Keratinocyte (primary cell): ENCODE measurements at regions not wholly inside any gene's neighbourhood (a gene's known extent, or its start where the extent isn't known, plus 50 kb on each side); places are given as distances from the start of the nearest gene placed in this dataset.

ENCODE experiments used
- EZH2 ChIP-seq: IDR thresholded peaks from one replicate; pipeline ENCODE4 v1.6.1; 2012; ENCODE audit warnings: inconsistent platforms, mild to moderate bottlenecking, low read length, moderate library complexity
- TF ChIP-seq, protein P1 (sequence below), 3 experiments: IDR thresholded peaks in 1 of 3; conservative IDR thresholded peaks in 1 of 3; optimal IDR thresholded peaks in 1 of 3; 2 replicates in 2 of 3; 3 replicates in 1 of 3; pipeline versions ENCODE3 to v1.5.1; 2011; ENCODE audit warnings: low read length in 3 of 3, mild to moderate bottlenecking in 3 of 3, moderate library complexity in 2 of 3, control low read depth in 1 of 3, inconsistent platforms in 1 of 3; ENCODE audit not compliant: insufficient read depth in 2 of 3; ENCODE audit errors: extremely low read depth in 1 of 3

- TF ChIP-seq, protein P1, sequence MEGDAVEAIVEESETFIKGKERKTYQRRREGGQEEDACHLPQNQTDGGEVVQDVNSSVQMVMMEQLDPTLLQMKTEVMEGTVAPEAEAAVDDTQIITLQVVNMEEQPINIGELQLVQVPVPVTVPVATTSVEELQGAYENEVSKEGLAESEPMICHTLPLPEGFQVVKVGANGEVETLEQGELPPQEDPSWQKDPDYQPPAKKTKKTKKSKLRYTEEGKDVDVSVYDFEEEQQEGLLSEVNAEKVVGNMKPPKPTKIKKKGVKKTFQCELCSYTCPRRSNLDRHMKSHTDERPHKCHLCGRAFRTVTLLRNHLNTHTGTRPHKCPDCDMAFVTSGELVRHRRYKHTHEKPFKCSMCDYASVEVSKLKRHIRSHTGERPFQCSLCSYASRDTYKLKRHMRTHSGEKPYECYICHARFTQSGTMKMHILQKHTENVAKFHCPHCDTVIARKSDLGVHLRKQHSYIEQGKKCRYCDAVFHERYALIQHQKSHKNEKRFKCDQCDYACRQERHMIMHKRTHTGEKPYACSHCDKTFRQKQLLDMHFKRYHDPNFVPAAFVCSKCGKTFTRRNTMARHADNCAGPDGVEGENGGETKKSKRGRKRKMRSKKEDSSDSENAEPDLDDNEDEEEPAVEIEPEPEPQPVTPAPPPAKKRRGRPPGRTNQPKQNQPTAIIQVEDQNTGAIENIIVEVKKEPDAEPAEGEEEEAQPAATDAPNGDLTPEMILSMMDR (optimal IDR thresholded peaks at IDR 0.05 in 1 of 3, IDR thresholded peaks at IDR 0.05 in 1 of 3, conservative IDR thresholded peaks at IDR 0.05 in 1 of 3; ENCODE audit: extremely low read depth in 1 of 3, insufficient read depth in 2 of 3, low read length in 3 of 3): no peak
- TF ChIP-seq EZH2: no peak
Measured at GRCh38 chr10:78814407-78814806, 254.4 kb upstream of the ZMIZ1 start.
